Renal cortical epithelial cell (primary cell): ENCODE measurements at regions not wholly inside any gene's neighbourhood (a gene's known extent, or its start where the extent isn't known, plus 50 kb on each side); places are given as distances from the start of the nearest gene placed in this dataset.

Source experiments
- DNase-seq: peaks from one replicate; pipeline ENCODE4 v3.0.0-alpha.2; 2011; ENCODE audit warnings: low read depth

DNA sequence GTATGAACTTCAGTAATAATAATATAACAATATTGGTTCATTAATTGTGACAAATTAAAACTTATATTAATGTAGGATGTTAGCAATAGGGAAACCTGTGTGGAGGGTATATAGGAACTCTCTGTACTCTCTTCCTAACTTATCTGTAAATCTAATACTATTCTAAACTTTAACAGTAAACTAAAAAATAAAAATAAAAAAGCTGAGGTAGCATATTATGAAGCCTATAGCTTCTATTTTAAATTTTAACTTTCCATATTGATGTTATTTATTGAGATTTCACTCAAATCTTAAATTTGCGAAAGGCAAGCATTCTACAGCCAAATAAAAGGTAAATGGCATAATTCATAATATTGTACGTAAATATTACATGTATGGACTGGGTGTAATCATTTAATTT is 326.4 kb downstream of the MEI4 start:
- no peak for DNase-seq

DNA sequence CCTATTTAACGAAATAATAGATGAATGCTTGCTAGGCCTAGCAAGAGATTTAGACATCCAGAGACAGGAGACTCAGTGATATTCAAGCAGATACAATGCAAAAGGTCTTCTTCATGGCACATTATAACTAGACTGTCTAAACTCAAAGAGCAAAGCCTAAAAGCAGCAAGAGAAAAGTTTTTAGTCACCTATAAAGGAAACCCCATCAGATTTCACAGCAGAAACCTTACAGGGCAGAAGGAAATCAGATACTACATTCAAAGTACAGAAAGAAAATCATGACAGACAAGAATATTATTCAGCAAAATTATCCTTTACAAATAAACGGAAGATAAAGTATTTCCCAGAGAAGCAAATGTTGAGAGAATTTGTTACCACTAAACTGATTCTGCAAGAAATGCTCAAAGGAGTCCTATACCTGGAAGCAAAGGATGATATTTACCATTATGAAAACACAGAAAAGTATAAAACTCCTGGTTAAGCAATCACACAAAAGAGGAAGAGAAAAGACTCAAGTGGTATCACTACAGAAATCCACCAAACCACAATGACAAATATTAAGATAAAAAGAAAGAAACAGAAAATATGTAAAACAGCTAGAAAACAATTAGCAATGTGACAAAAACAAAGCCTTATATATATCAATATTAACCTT is 333.7 kb downstream of the MEI4 start:
- DNase-seq: no peak

DNA sequence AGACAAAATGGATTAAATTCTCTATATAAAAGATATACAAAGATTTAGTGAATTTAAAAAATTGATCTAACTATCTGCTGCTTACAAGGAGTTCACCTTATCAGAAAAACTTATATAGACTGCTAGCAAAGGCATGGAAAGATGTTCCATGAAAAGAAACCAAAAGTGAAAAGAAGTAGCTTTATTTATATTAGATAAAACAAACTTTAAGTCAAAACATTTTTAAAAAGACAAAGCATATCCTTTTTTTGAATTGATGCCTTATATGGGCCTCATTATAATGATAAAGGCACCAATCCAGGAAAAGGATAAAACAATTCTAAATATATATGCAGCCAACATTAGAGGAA is 334.2 kb downstream of the MEI4 start:
- no peak for DNase-seq

DNA sequence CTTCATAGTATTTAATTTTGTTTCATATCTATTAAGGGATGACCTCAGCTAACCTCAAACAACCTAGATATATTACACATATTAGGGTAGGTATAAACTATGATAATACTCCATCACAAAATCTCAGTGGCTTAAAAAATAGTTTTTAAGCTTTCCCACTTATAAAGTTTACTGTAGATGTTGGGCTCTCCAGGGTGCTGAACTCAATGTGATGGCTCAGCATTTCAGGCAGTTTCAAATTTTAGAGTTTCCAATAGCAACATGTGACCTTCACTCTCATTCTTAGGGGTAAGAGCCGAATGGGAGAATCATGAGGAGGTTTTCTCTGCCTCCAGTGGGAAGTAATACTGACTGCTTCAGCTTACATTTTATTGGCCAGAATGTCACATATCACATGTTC is 357.3 kb downstream of the MEI4 start:
- DNase-seq: no peak

DNA sequence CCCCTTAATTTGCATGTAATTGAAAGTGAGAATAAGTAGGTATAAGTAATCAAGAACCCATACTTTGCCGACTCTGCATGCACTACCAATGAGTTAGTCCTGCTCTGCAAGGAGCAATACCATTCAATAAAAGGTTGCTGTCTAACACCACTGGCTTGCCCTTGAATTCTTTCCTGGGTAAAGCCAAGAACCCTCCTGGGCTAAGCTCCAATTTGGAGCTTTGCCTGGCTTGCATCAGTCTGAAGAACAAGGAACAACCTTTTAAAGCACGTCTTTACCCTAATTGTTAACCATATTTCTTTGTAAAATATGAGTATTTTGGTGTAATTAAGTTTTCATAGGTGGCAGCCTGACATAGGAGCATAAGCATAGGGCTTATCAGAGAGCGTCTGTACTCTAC is 367.7 kb downstream of the MEI4 start:
- no peak for DNase-seq

DNA sequence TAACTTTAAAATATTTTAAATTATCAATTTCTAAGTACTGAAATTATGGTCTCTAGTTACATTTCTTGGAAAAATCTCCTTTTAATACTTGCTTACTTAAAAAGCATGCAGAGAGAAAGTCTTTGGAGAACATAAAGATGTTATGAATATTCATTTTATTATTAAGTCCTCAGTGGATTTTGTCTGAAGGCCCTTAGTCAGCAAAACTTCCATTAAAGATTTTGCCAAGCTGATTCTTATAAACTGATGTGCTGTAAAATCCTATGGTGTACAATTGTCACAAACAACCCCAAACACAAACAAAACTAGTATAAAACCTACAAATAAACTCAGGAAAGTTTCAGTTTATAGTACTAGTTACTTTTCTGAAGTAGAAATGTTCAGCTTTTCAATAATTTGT is 372.7 kb downstream of the MEI4 start:
- DNase-seq: no peak

DNA sequence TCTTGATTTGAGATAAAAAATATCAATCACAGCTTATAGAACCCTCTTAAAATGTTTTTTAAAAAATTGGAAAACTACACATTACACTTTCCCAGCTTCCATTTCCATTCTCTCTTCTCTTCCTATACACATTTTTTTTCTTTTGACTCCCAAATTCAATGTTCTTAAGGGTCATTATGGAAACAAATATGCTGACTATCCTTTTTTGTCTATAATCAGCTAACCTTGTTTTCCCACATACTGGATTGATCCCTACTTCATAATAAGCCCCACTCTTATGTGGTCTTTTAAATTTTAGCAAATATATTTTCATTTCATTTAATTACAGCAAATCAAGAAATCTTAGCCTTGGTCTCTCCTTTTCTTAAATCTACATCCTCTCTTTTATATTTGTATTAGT is 378.4 kb downstream of the MEI4 start:
- DNase-seq: no peak

DNA sequence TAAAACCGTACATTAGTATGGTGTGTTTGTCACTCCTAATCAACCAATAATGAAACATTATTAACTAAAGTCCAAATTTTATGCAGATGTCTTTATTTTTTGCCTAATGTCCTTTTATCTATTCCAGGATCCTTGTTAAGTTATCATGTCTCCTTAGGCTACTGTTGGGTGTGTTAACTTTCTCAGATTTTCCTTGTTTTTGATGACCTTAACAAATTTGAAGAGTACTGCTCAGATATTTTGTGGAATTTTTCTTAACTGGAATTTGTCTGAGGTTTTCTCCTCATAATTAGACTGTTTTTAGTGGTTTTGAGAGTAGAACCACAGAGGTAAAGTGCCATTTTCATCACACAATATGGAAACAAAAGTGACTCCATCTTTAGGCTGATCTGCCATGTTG is 406.3 kb downstream of the MEI4 start:
- no peak for DNase-seq

DNA sequence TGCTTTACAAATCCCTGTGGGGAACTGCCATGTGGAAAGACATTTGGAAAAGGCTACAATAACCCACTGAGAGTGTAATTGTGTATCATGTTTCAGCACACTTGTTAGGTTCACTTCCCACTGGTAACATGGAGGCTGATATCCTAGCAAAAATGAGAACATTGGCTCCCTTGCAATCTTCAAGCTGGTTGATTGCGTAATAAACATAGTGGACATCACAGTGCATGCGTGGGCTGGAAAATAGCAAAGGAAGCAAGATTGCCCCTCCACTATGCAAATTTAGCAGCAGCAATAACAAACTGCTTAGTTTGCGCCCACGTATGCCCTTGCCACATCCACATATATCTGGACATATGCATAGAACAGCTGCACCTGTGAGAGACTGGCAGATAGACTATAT is 410.2 kb downstream of the MEI4 start:
- DNase-seq: no peak

DNA sequence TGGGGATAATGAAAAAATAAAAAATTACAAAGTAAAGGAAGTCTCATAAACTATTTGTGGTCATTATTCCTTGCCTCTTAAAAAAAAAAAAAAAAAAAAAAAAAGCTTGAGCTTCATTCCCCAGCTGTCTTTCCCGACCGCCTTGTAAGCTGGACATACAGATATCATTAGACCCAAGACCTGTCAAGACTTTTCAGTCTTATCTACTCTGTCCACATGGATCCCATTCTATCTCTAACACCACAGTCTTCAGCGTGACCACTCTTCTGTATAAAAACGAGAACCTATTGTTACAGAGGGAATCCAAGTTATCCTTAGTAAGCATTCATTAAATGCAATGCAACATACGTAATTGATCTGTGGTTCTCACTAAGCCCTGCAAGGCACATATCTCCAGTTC is 423.5 kb downstream of the MEI4 start:
- DNase-seq: no peak

DNA sequence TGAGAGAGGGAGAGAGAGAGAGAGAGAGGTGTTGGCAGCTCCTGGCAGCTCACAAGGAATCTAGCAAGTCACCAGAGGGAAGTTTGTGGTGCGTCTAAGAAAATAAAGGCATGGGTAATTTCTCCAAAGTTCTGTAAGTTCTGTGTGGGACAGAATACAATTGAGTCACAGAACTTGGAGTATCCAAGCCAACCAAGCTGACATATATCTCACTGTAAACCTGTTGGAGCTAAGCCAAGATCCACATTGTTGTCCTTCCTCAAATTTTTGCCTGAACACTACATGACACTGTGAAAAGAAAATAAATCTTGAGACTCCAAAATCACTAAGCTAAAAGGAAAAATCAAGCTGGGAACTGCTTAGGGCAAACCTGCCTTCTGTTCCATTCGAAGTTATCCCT is 436.7 kb downstream of the MEI4 start:
- DNase-seq: no peak

DNA sequence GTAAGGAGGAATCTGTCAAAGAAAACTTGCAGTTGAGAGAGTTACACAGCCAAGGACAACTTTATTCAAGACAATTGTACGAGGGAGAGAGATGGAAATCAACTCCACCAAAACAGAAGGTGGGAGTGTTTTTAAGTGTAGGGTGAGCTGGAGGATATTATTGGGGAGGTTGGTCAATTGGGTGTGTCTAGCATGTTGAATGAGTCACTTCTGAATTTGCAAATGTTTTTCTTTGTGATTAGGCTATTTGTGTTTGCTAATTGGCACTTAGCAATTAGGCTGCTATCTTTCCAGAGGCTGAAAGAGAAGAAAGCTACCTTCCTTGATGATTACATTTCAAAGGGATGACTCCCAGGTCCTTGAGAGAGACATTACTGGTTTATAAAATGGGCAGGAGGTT is 441.1 kb downstream of the MEI4 start:
- DNase-seq: no peak

DNA sequence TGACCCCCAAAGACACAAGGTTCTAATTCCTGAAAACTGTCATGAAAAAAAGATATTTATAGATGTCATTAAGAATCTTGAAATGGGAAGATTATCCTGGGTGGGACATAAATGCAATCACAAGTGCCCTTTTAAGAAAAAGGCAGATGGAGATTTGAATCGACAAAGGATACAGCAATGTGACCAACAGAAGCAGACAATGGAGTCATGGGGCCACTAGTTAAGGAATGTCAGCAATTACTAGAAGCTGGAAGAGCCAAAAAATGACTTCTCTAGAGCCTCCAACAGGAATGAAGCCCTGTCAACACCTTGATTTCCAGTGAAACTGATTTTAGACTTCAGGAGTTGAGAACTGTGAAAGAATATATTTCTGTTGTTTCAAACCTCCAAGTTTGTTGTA is 448.5 kb downstream of the MEI4 start:
- no peak for DNase-seq

DNA sequence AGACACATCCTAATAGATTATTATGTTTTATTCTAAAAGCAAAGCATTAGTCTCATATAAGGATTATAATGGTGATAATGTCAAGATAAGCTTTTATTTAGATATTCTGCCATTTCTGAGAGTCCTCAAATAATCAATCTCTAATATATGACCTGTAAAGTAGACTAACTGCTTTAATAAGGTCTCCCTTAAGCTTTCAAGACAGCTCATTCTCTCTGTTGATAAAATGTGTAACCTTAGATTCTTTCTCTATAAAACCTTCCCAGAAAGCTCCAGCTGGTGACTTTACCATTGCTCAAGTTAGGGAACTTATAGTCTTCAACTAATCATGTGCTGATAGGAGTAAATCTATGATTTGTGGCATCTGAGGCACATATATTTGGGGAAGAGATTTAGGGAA is 457.8 kb downstream of the MEI4 start:
- no peak for DNase-seq

DNA sequence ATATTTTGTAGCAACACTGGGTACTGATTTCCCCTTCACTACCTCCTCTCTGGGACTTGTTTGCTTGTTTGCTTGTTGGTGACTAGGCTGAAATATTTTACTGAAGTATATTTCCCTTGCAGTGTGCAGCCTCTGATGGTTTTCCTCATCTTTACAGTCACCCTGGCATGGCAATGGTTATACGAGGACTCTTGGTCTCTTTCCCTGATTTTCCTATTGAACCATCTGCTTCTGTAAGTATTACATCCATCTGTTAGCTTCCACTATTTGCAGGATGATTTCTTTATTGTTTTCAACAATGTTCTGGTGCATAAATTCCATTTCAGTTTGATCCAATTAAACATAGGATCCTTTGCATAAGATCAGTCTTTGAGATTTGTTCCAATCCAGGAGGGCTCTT is 465.1 kb downstream of the MEI4 start:
- no peak for DNase-seq

DNA sequence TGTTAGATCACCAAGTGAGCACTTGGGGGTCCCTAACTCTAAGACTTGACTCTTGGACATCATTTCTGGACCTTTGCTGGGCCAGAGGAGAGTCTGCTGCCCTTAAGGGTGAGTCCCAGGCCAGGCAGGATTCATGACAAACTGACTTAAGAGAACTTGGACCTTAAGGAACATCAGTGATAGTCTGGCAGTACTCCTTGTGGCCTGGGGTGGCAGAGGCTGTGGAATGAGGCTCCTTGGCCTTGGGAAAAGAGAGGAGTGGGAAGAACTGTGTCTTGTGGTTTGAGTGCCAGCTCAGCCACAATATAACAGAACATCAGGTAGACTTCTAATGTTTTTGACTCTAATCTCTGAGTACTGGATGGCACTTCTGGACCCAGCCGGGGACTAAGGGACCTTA is 478.7 kb downstream of the MEI4 start:
- DNase-seq: no peak

DNA sequence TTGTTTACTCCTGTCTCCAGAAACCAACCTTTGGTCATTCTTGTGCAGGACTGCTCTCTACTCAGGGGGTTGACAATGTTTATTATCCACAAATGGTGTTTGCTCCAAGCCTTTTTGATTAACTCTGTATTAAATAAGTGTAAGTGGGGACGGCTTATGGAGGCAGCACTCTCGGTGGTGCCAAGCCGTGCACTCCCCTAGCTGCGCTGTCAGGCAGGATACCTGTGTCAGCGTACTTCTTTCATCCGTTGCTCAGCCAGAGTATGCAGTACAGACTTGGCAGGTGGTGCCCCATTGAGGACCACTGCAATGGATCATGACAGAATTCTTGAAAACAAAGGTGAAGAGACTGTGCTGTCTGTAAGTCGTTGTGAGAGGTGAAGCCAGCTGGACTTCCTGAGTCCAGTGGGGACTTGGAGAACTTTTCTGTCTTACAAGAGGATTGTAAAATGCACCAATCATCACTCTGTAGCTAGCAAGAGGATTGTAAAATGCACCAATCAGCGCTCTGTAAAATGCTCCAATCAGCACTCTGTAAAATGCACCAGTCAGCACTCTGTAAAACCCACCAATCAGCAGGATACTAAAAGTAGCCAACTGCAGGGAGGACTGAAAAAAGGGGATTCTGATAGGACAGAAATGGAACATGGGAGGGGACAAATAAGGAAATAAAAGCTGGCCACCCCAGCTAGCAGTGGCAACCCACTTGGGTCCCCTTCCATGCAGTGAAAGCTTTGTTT is 480.0 kb downstream of the MEI4 start:
- no peak for DNase-seq

DNA sequence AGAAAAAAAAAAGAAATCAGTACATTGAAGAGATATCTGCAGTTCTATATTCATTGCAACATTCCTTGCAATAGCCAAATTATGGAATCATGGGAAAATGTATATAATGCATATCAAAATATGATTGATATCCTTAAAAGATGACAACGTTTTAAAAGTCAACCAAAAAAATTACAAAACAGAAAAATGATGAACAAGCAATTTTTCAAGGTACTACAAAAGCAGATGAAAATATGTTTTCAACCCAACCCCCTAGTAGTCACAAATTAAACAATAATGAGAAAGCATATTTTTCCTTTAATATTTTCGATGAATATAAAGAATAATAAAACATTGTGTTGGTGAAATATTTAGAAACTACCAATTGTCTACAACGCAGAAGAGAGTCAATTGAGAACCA is 497.6 kb downstream of the MEI4 start:
- no peak for DNase-seq

DNA sequence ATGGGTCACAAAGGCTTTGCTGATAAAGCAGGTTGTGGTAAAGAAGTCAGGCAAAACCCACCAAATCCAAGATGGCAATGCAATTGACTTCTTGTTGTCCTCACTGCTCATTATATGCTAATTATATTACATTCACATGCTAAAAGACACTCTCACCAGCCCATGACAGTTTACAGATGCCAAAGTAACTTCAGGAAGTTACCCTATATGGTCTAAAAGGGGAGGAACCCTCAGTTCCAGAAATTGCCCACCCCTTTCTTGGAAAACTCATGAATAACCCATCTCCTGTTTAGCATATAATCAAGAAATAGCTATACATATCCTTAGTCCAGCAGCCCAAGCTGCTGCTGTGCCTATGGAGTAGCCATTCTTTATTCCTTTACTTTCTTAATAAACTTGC is 501.1 kb downstream of the MEI4 start:
- DNase-seq: no peak

DNA sequence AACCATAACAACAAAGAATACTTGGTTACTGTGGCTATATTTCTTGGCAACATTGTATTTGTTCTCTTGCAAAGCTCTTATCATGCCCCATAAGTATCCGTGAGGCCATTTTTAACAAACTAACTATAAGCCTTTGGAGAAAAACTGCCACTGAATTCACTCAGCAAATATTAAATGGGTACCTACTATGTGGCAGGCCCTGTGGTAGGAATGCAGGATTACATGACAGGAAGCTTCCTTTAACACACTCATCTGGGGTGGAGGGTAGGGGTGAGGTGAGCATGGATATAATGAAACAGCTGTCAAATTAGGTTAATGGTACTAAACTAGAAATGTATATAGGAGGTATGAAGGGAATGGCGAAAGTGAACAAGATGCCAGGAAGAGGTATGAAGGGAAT is 504.8 kb downstream of the MEI4 start:
- no peak for DNase-seq

DNA sequence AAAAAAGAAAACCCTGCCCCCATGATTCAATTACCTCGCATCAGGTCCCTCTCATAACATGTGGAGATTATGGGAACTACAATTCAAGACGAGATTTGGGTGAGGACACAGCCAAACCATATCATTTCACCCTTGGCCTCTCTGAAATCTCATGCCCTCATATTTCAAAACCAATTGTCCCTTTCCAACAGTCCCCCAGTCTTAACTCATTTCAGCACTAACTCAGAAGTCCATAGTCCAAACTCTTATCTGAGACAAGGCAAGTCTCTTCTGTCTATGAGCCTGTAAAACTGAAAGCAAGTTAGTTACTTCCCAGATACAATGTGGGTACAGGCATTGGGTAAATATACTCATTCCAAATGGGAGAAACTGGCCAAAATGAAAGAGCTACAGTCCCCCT is 536.1 kb downstream of the MEI4 start:
- no peak for DNase-seq

DNA sequence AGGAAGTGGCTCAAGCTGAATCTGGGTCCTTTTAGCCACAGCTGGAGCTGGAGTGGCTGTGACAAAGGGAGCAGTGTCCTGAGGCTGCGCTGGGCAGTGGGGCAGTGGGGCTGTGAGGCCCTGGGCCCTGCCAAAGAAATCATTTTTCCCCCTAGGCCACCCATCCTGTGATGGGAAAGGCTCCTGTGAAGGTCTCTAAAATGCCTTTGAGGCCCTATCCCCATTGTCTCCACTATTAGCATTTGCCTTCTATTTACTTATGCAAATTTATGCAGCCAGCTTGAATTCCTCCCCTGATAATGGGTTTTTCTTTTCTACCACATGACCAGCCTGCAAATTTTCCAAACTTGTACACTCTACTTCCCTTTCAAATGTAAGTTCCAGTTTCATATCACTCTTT is 539.2 kb downstream of the MEI4 start:
- no peak for DNase-seq

DNA sequence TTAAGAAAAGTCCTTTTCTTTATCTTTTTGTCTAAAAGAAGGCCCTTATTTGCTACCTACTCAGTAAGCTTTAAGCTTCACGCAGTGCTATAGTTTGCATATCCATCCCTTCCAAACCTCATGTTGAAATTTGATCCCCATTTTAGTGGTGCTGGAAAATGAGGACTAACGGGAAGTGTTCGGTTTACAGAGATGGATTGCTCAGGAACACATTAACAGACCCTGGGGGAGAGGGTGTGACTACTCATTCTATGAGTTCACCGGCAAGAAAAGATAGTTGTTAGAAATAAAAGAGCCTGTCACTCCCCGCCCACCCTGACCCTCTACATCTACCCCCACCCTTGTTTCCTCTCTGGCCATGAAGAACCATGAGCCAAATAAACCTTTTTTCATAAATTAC is 546.2 kb downstream of the MEI4 start:
- DNase-seq: peak; percentile 6

DNA sequence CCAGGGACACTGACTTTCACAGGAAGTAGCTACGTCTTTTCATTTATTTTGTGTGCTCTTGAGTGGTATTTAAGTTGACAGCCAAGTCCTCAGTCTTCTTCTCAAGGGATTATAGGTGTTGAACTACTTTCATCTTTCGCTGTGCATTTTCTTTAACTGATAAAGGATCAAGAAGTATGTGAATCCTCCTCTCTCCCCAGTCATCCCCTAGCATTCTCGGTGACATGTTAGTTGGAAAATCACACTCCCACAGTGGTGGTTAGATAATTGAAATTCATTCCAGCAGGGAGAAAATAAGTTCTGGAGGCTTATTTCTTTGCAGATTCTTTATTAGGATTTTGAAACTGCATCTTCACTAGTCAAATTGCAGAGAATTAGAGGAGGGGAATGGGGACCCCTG is 569.4 kb downstream of the MEI4 start:
- no peak for DNase-seq
